ENCODE measurements at regions not wholly inside any gene's neighbourhood (a gene's known extent, or its start where the extent isn't known, plus 50 kb on each side); places are given as distances from the start of the nearest gene placed in this dataset.

DNA sequence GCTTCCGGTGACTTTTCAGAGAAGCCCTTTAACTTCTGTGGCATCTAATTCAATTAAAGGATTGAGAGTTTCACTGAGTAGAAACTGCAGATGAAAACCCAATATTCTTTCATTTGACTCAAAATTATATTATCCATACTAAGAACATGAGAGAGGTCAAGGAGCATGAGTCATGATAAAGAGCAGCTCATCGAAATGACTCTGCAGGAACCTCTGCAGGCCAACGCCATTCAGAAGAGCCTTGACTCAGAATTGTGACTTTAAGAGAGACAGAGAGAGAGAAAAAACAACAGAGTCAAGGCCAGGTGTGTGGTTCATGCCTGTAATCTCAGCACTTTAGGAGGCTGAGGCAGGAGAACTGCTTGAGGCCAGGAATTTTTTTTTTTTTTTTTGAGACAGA lies 417.2 kb upstream of the XYLT1 start:
- ChIA-PET POLR2A (no interaction called here), CTCF (no interaction called here)
- Histone ChIP-seq H3K27ac (ENCODE audit: insufficient read depth in 1 of 2, low read depth in 1 of 2, low read length in 2 of 2, poor library complexity in 1 of 2, severe bottlenecking in 2 of 2) (no peak overlapping the region), H3K4me3 (ENCODE audit: control insufficient read depth in 1 of 7, extremely low read depth in 1 of 7, insufficient read depth in 4 of 7, low read depth in 2 of 7, low read length in 6 of 7) (no peak overlapping the region), H3K27me3 (replicated peaks in 2 of 5; ENCODE audit: control insufficient read depth in 4 of 5, insufficient read depth in 5 of 5, low read length in 4 of 5) (no peaks in the 10 kb centered on the region), H3K4me1 (ENCODE audit: control extremely low read depth in 1 of 4, control insufficient read depth in 4 of 4, insufficient read depth in 4 of 4, low read length in 3 of 4) (no peaks in the 10 kb centered on the region), H3K36me3 (ENCODE audit: control insufficient read depth in 4 of 4, insufficient read depth in 4 of 4, low read length in 3 of 4) (no peaks in the 10 kb centered on the region), H3K9me3 (ENCODE audit: control extremely low read depth in 1 of 5, control insufficient read depth in 4 of 5, insufficient read depth in 2 of 5, low read depth in 1 of 5, low read length in 4 of 5) (peaks cover 0 to 5% (median 2%) of the 10 kb centered on the region in 5 experiments)
- 100% methylated on average over 2 of the region's 3 CpGs for WGBS (ENCODE audit: insufficient coverage)
- no peak for DNase-seq

DNA sequence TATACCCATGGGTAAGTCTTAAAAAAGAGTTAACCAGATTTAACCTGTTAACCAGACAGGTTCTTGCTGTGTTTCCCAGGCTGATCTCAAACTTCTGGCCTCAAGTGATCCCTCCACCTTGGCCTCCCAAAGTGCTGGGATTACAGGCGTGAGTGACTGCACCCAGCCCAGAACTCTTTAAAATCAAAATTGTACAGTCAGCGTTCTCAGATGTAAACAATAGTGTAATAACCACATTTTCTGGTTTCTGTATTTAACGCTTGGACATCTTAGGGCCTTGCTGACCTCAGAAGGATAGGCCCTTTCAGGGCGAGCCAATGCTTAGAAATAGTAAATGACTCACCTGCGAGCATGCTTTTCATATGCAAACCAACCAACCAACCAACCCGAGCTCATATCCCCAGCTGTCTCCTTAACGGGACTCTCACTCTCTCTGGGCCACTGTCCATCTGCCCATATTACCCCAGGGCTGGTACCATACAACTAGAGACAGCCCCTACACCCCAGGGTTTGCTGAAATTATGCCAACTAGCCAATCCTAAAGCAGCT lies 415.0 kb upstream of the XYLT1 start:
- DNase-seq = no peak
- WGBS (ENCODE audit: insufficient coverage) = 97% methylated on average over 6 of the region's 7 CpGs
- H3K4me3 ChIP-seq (ENCODE audit: control insufficient read depth in 1 of 7, extremely low read depth in 1 of 7, insufficient read depth in 4 of 7, low read depth in 2 of 7, low read length in 6 of 7) = no peak overlapping the region
- no peaks in the 10 kb centered on the region for H3K36me3 ChIP-seq (ENCODE audit: control insufficient read depth in 4 of 4, insufficient read depth in 4 of 4, low read length in 3 of 4)
- ChIA-PET POLR2A (no interaction called here), CTCF (interaction anchor here (0.7 kb wide), 2 partner anchors 12 to 16 kb away, joined by 3 read pairs; no protein-coding TSS in a partner anchor)
- H3K4me1 ChIP-seq (ENCODE audit: control extremely low read depth in 1 of 4, control insufficient read depth in 4 of 4, insufficient read depth in 4 of 4, low read length in 3 of 4) = no peaks in the 10 kb centered on the region
- no peaks in the 10 kb centered on the region for H3K9me3 ChIP-seq (ENCODE audit: control extremely low read depth in 1 of 5, control insufficient read depth in 4 of 5, insufficient read depth in 2 of 5, low read depth in 1 of 5, low read length in 4 of 5)
- H3K27me3 ChIP-seq (replicated peaks in 2 of 5; ENCODE audit: control insufficient read depth in 4 of 5, insufficient read depth in 5 of 5, low read length in 4 of 5) = no peaks in the 10 kb centered on the region
- no peak overlapping the region for H3K27ac ChIP-seq (ENCODE audit: insufficient read depth in 1 of 2, low read depth in 1 of 2, low read length in 2 of 2, poor library complexity in 1 of 2, severe bottlenecking in 2 of 2)

DNA sequence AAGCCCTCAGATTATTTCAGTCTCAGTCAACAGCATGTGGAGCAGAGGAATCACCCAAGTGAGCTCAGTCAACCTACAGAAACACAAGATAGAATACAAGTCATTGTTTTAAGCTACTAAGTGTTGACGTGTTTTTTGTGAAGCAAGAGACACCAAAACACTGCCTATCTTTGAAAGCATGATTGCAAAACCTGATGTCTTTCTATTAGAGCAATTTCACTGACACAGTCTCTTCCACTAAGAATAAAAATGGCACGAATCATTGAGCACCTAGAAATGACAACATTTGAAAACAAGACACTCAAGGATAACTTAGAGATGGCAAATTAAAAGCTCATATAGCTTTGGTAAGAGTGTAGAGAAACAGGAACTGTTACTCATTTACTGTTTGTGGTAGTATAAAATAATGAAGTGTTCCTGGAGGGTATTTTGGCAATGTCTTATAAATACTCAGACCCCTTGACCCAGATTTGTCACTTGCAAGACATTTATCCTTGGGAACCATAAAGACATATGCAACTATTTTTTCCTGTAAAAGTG lies 407.1 kb upstream of the XYLT1 start:
- POLR2A ChIA-PET = no interaction called here
- Histone ChIP-seq H3K4me1 (ENCODE audit: control extremely low read depth in 1 of 4, control insufficient read depth in 4 of 4, insufficient read depth in 4 of 4, low read length in 3 of 4) (no peaks in the 10 kb centered on the region), H3K4me3 (ENCODE audit: control insufficient read depth in 1 of 7, extremely low read depth in 1 of 7, insufficient read depth in 4 of 7, low read depth in 2 of 7, low read length in 6 of 7) (no peak overlapping the region), H3K36me3 (ENCODE audit: control insufficient read depth in 4 of 4, insufficient read depth in 4 of 4, low read length in 3 of 4) (no peaks in the 10 kb centered on the region), H3K27me3 (replicated peaks in 2 of 5; ENCODE audit: control insufficient read depth in 4 of 5, insufficient read depth in 5 of 5, low read length in 4 of 5) (peaks cover 0 to 4% (median 0%) of the 10 kb centered on the region in 5 experiments), H3K9me3 (ENCODE audit: control extremely low read depth in 1 of 5, control insufficient read depth in 4 of 5, insufficient read depth in 2 of 5, low read depth in 1 of 5, low read length in 4 of 5) (no peaks in the 10 kb centered on the region), H3K27ac (ENCODE audit: insufficient read depth in 1 of 2, low read depth in 1 of 2, low read length in 2 of 2, poor library complexity in 1 of 2, severe bottlenecking in 2 of 2) (no peak overlapping the region)
- WGBS (ENCODE audit: insufficient coverage) = 100% methylated on average over 1 of the region's 2 CpGs
- no peak for DNase-seq
- CTCF ChIA-PET = no interaction called here

DNA sequence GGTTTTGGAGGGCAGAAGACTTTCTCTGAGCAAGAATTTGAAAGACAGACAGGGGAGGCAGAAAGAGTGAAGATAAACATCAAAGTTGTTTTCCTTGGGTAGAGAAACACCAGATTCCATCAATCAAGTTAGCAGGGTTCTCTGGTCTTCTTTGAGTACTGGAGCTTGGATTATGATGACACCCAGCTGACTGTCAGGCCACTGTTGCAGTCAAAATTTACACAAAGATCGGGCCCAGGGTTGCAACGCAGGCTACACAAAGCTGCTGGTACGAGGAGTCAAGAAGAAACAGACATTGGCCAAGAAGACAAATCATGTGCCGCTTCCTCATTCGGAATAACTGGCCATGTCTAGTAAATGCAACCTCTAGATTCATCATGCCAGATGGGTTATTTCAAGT lies 396.2 kb upstream of the XYLT1 start:
- peaks cover 0 to 2% (median 0%) of the 10 kb centered on the region in 5 experiments for H3K27me3 ChIP-seq (replicated peaks in 2 of 5; ENCODE audit: control insufficient read depth in 4 of 5, insufficient read depth in 5 of 5, low read length in 4 of 5)
- H3K27ac ChIP-seq (ENCODE audit: insufficient read depth in 1 of 2, low read depth in 1 of 2, low read length in 2 of 2, poor library complexity in 1 of 2, severe bottlenecking in 2 of 2) = no peak overlapping the region
- POLR2A ChIA-PET = no interaction called here
- no peak overlapping the region for H3K4me3 ChIP-seq (ENCODE audit: control insufficient read depth in 1 of 7, extremely low read depth in 1 of 7, insufficient read depth in 4 of 7, low read depth in 2 of 7, low read length in 6 of 7)
- DNase-seq = no peak
- no peaks in the 10 kb centered on the region for H3K4me1 ChIP-seq (ENCODE audit: control extremely low read depth in 1 of 4, control insufficient read depth in 4 of 4, insufficient read depth in 4 of 4, low read length in 3 of 4)
- 95% methylated on average over 4 of the region's 5 CpGs for WGBS (ENCODE audit: insufficient coverage)
- no peaks in the 10 kb centered on the region for H3K36me3 ChIP-seq (ENCODE audit: control insufficient read depth in 4 of 4, insufficient read depth in 4 of 4, low read length in 3 of 4)
- no peaks in the 10 kb centered on the region for H3K9me3 ChIP-seq (ENCODE audit: control extremely low read depth in 1 of 5, control insufficient read depth in 4 of 5, insufficient read depth in 2 of 5, low read depth in 1 of 5, low read length in 4 of 5)
- CTCF ChIA-PET = no interaction called here

DNA sequence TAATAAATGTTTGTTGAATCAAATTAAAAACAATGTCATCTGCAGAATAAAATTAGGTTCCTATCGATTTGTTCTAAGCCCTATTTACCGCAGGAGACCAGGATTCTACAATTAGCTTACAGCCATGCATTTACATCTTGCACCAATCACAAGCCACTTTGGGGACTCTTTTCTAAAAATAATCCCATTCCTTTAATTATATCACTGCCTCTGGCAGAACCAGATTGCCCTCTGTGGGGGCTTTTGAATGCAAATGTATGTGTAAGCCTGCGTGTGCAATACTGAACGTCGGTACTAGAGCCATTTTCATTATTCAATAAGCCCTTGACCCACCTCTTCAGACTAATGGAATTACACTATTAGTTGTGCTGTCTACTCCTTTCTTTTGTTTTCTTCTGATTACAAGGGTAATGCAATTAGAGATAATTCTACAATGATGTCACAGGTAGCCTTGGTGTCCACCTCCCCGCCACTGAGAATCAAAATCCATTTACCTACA lies 391.3 kb upstream of the XYLT1 start:
- Histone ChIP-seq H3K9me3 (ENCODE audit: control extremely low read depth in 1 of 5, control insufficient read depth in 4 of 5, insufficient read depth in 2 of 5, low read depth in 1 of 5, low read length in 4 of 5) (no peaks in the 10 kb centered on the region), H3K4me1 (ENCODE audit: control extremely low read depth in 1 of 4, control insufficient read depth in 4 of 4, insufficient read depth in 4 of 4, low read length in 3 of 4) (no peaks in the 10 kb centered on the region), H3K36me3 (ENCODE audit: control insufficient read depth in 4 of 4, insufficient read depth in 4 of 4, low read length in 3 of 4) (no peaks in the 10 kb centered on the region), H3K4me3 (ENCODE audit: control insufficient read depth in 1 of 7, extremely low read depth in 1 of 7, insufficient read depth in 4 of 7, low read depth in 2 of 7, low read length in 6 of 7) (no peak overlapping the region), H3K27ac (ENCODE audit: insufficient read depth in 1 of 2, low read depth in 1 of 2, low read length in 2 of 2, poor library complexity in 1 of 2, severe bottlenecking in 2 of 2) (no peak overlapping the region), H3K27me3 (replicated peaks in 2 of 5; ENCODE audit: control insufficient read depth in 4 of 5, insufficient read depth in 5 of 5, low read length in 4 of 5) (peaks cover 0 to 3% (median 0%) of the 10 kb centered on the region in 5 experiments)
- ChIA-PET POLR2A (no interaction called here), CTCF (no interaction called here)
- DNase-seq = no peak
- 93% methylated on average over 2 of the region's 6 CpGs for WGBS (ENCODE audit: insufficient coverage)

DNA sequence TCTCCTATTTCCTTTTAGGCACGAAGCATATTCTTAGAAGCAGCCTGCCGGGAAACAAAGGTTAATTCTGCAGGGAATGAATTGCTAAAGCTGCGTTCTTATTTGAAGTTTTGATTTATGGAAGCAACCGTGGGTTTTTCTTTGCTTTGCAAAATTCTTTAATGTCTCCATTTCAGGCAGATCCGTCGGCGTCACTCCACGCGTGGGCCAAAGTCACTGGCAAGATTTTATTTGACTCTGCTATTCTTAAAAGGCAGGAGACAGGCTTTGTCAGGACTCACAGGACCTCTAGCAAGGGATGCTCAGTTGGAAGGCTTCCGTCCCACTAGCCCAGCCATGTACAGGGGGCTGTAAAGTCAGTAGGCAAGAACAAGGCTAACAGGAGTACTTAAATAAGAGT lies 387.3 kb upstream of the XYLT1 start:
- POLR2A ChIA-PET = no interaction called here
- peaks cover 0 to 1% (median 0%) of the 10 kb centered on the region in 5 experiments for H3K9me3 ChIP-seq (ENCODE audit: control extremely low read depth in 1 of 5, control insufficient read depth in 4 of 5, insufficient read depth in 2 of 5, low read depth in 1 of 5, low read length in 4 of 5)
- no peak for DNase-seq
- H3K4me3 ChIP-seq (ENCODE audit: control insufficient read depth in 1 of 7, extremely low read depth in 1 of 7, insufficient read depth in 4 of 7, low read depth in 2 of 7, low read length in 6 of 7) = no peak overlapping the region
- CTCF ChIA-PET = no interaction called here
- no peaks in the 10 kb centered on the region for H3K4me1 ChIP-seq (ENCODE audit: control extremely low read depth in 1 of 4, control insufficient read depth in 4 of 4, insufficient read depth in 4 of 4, low read length in 3 of 4)
- no peaks in the 10 kb centered on the region for H3K36me3 ChIP-seq (ENCODE audit: control insufficient read depth in 4 of 4, insufficient read depth in 4 of 4, low read length in 3 of 4)
- WGBS (ENCODE audit: insufficient coverage) = 80% methylated on average over 10 of the region's 10 CpGs
- peaks cover 0 to 3% (median 0%) of the 10 kb centered on the region in 5 experiments for H3K27me3 ChIP-seq (replicated peaks in 2 of 5; ENCODE audit: control insufficient read depth in 4 of 5, insufficient read depth in 5 of 5, low read length in 4 of 5)
- H3K27ac ChIP-seq (ENCODE audit: insufficient read depth in 1 of 2, low read depth in 1 of 2, low read length in 2 of 2, poor library complexity in 1 of 2, severe bottlenecking in 2 of 2) = no peak overlapping the region

DNA sequence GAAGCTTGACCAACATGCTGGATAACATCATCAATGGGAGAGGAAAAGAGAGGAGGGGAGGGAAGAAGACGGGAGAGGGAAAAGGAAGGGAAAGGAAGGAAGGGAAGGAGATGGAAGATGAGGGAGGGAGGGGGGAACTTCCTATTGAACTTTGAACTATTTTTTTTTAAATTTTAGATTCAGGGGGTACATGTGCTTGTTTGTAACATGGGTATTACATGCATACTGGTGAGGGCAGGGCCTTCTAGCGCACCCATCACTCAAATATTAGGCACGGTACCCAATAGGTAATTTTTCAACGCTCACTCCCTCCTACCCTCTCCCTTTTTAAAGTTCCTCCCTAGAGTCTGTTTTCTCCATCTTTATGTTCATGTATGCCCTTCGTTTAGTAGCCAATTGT lies 383.2 kb upstream of the XYLT1 start:
- no peak overlapping the region for H3K4me3 ChIP-seq (ENCODE audit: control insufficient read depth in 1 of 7, extremely low read depth in 1 of 7, insufficient read depth in 4 of 7, low read depth in 2 of 7, low read length in 6 of 7)
- 88% methylated on average over 3 of the region's 5 CpGs for WGBS (ENCODE audit: insufficient coverage)
- DNase-seq = no peak
- CTCF ChIA-PET = no interaction called here
- H3K27me3 ChIP-seq (replicated peaks in 2 of 5; ENCODE audit: control insufficient read depth in 4 of 5, insufficient read depth in 5 of 5, low read length in 4 of 5) = peaks cover 0 to 3% (median 0%) of the 10 kb centered on the region in 5 experiments
- H3K36me3 ChIP-seq (ENCODE audit: control insufficient read depth in 4 of 4, insufficient read depth in 4 of 4, low read length in 3 of 4) = no peaks in the 10 kb centered on the region
- POLR2A ChIA-PET = no interaction called here
- H3K27ac ChIP-seq (ENCODE audit: insufficient read depth in 1 of 2, low read depth in 1 of 2, low read length in 2 of 2, poor library complexity in 1 of 2, severe bottlenecking in 2 of 2) = no peak overlapping the region
- no peaks in the 10 kb centered on the region for H3K4me1 ChIP-seq (ENCODE audit: control extremely low read depth in 1 of 4, control insufficient read depth in 4 of 4, insufficient read depth in 4 of 4, low read length in 3 of 4)
- peaks cover 0 to 1% (median 0%) of the 10 kb centered on the region in 5 experiments for H3K9me3 ChIP-seq (ENCODE audit: control extremely low read depth in 1 of 5, control insufficient read depth in 4 of 5, insufficient read depth in 2 of 5, low read depth in 1 of 5, low read length in 4 of 5)
